Loucy (cell line): ENCODE measurements at regions not wholly inside any gene's neighbourhood (a gene's known extent, or its start where the extent isn't known, plus 50 kb on each side); places are given as distances from the start of the nearest gene placed in this dataset.
"Not testable (repeated sequence)": the region's sequence is repeated elsewhere in the genome, so short reads cannot be mapped to it uniquely, and the experiment has no call there.

Experiments used
- H2AFZ ChIP-seq: fragments of 200-600 bp; sonication (generic); 2 replicates; pipeline ENCODE4 v1.6.0; 2016; ENCODE audit warnings: antibody characterized with exemption, mild to moderate bottlenecking, low read length, moderate library complexity
- H3F3A ChIP-seq: fragments of 200-600 bp; 2 replicates; pipeline ENCODE4 v1.6.0; 2016; ENCODE audit warnings: antibody characterized with exemption, low read depth, mild to moderate bottlenecking
- H3K27me3 ChIP-seq: fragments of 200-600 bp; sonication (generic); 2 replicates; pipeline ENCODE4 v1.6.1; 2014; ENCODE audit warnings: low read length, mild to moderate bottlenecking; ENCODE audit not compliant: insufficient read depth, poor library complexity, severe bottlenecking
- H3K36me3 ChIP-seq: fragments of 200-600 bp; sonication (generic); 2 replicates; pipeline ENCODE4 v1.6.1; 2016; ENCODE audit warnings: low read length; ENCODE audit not compliant: insufficient read depth
- H3K4me1 ChIP-seq: fragments of 200-600 bp; sonication (generic); 2 replicates; pipeline ENCODE4 v1.5.1; 2014; ENCODE audit warnings: low read length, mild to moderate bottlenecking; ENCODE audit not compliant: insufficient read depth, poor library complexity, severe bottlenecking
- H3K4me2 ChIP-seq: fragments of 200-600 bp; sonication (generic); 2 replicates; pipeline ENCODE4 v1.6.0; 2014; ENCODE audit warnings: antibody characterized with exemption, low read length, low read depth, mild to moderate bottlenecking; ENCODE audit not compliant: poor library complexity, severe bottlenecking
- H3K4me3 ChIP-seq: fragments of 200-600 bp; sonication (generic); 2 replicates; pipeline ENCODE4 v1.5.1; 2014; ENCODE audit warnings: low read length, mild to moderate bottlenecking, mixed read lengths; ENCODE audit not compliant: poor library complexity, severe bottlenecking
- H3K79me2 ChIP-seq: fragments of 200-600 bp; sonication (generic); 2 replicates; pipeline ENCODE4 v1.6.1; 2014; ENCODE audit warnings: low read length; ENCODE audit not compliant: insufficient read depth
- H3K9ac ChIP-seq: fragments of 200-600 bp; sonication (generic); 2 replicates; pipeline ENCODE4 v1.6.0; 2014; ENCODE audit warnings: mild to moderate bottlenecking, low read depth, low read length, moderate library complexity; ENCODE audit not compliant: poor library complexity, severe bottlenecking
- H3K9me2 ChIP-seq: fragments of 200-600 bp; sonication (generic); replicated peaks from 2 replicates; pipeline ENCODE4 v1.6.1; 2016; ENCODE audit warnings: low read depth, low read length, mixed read lengths
- H3K9me3 ChIP-seq: fragments of 200-600 bp; sonication (generic); 2 replicates; pipeline ENCODE4 v1.6.1; 2014; ENCODE audit warnings: mild to moderate bottlenecking, antibody characterized with exemption, low read length, low read depth; ENCODE audit not compliant: insufficient read depth
- H4K20me1 ChIP-seq: fragments of 200-600 bp; sonication (generic); 2 replicates; pipeline ENCODE4 v1.6.0; 2014; ENCODE audit warnings: antibody characterized with exemption, low read length, mild to moderate bottlenecking; ENCODE audit not compliant: insufficient read depth, poor library complexity, severe bottlenecking
- EZH2phosphoT487 ChIP-seq: fragments of 200-600 bp; IDR thresholded peaks from 2 replicates; pipeline ENCODE4 v1.6.1; 2018; ENCODE audit warnings: antibody characterized with exemption, mild to moderate bottlenecking, moderate library complexity, borderline replicate concordance
- TF ChIP-seq, protein P1 (sequence below): fragments of 200-600 bp; sonication (generic); conservative IDR thresholded peaks from 2 replicates; pipeline ENCODE4 v1.5.1; 2014; ENCODE audit warnings: mild to moderate bottlenecking, antibody characterized with exemption, low read length

DNA sequence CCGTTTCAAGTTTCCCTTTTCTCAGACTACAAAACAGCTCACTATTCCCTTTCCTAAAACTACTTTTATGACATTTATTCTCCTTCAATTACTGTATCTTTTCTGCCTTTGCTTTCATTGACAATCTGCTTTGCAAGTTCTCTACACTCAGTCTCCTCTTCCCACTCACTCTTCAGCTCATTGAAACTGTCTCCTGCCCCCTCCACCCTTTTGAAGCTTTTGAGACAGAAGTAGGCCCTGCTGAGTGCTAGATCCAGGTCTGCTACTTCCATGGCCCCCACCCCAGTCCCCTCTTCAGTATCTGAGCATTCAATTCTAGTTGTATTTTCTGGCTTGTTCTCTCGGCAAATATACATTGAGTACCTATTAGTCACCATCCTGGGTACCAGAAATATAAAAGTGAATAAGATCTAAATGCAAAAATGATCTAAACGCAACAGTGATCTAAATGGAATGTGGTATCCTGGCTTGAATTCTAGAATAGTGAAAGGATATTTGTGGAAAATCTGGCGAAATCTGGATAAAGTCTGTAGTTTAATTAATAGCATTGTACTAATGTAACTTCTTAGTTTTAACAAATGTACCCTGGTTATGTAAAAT is 58.4 kb downstream of the OR2K2 start:
- Histone ChIP-seq H3K9me3 (no peaks in the 10 kb centered on the region; the same call in 1 of the 2 replicates), H3K4me3 (no peak overlapping the region), H3K4me2 (no peak overlapping the region), H3F3A (no peaks in the 10 kb centered on the region), H3K79me2 (no peaks in the 10 kb centered on the region), H3K9ac (no peak overlapping the region), H3K36me3 (no peaks in the 10 kb centered on the region), H3K9me2 (no peaks in the 10 kb centered on the region), H2AFZ (no peak overlapping the region), H3K27me3 (no peaks in the 10 kb centered on the region), H3K4me1 (no peaks in the 10 kb centered on the region), H4K20me1 (no peaks in the 10 kb centered on the region)
- TF ChIP-seq EZH2phosphoT487, result no peak
- TF ChIP-seq, protein P1, sequence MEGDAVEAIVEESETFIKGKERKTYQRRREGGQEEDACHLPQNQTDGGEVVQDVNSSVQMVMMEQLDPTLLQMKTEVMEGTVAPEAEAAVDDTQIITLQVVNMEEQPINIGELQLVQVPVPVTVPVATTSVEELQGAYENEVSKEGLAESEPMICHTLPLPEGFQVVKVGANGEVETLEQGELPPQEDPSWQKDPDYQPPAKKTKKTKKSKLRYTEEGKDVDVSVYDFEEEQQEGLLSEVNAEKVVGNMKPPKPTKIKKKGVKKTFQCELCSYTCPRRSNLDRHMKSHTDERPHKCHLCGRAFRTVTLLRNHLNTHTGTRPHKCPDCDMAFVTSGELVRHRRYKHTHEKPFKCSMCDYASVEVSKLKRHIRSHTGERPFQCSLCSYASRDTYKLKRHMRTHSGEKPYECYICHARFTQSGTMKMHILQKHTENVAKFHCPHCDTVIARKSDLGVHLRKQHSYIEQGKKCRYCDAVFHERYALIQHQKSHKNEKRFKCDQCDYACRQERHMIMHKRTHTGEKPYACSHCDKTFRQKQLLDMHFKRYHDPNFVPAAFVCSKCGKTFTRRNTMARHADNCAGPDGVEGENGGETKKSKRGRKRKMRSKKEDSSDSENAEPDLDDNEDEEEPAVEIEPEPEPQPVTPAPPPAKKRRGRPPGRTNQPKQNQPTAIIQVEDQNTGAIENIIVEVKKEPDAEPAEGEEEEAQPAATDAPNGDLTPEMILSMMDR, result no peak

- no peaks in the 10 kb centered on the region for H3K4me1 ChIP-seq
- H4K20me1 ChIP-seq, result no peaks in the 10 kb centered on the region
- TF ChIP-seq, protein P1, result no peak
- TF ChIP-seq EZH2phosphoT487, result no peak
- no peaks in the 10 kb centered on the region for H3K36me3 ChIP-seq
- no peaks in the 10 kb centered on the region for H3K27me3 ChIP-seq
- H3K9me2 ChIP-seq, result no peaks in the 10 kb centered on the region
- no peaks in the 10 kb centered on the region; the same call in 1 of the 2 replicates for H3K9me3 ChIP-seq
- no peak overlapping the region for H2AFZ ChIP-seq
- no peak overlapping the region for H3K9ac ChIP-seq
- H3K4me2 ChIP-seq, result no peak overlapping the region
- H3K79me2 ChIP-seq, result no peaks in the 10 kb centered on the region
- H3K4me3 ChIP-seq, result no peak overlapping the region
- no peaks in the 10 kb centered on the region for H3F3A ChIP-seq
Observed at GRCh38 chr9:111271047-111271446, 59.0 kb downstream of the OR2K2 start.

DNA sequence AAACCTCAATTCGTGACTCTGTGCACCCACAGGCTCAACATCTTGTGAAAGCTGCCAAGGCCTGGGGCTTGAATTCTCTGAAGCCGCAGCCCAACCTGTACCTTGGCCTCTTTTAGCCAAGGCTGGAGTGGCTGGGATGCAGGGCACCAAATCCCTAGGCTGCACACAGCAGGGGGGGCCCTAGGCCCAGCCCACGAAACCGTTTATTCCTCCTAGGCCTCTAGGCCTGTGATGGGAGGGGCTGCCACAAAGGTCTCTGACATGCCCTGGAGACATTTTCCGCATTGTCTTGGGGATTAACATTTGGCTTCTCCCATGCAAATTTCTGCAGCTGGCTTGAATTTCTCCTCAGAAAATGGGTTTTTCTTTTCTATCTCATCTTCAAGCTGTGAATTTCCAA is 64.0 kb downstream of the OR2K2 start:
- not testable (repeated sequence) for H3K9ac ChIP-seq, H3K9me3 ChIP-seq, H3K9me2 ChIP-seq, H3K4me1 ChIP-seq, H4K20me1 ChIP-seq, H3K36me3 ChIP-seq, H3K4me2 ChIP-seq, H3K27me3 ChIP-seq, H2AFZ ChIP-seq, H3K79me2 ChIP-seq, H3K4me3 ChIP-seq, H3F3A ChIP-seq

DNA sequence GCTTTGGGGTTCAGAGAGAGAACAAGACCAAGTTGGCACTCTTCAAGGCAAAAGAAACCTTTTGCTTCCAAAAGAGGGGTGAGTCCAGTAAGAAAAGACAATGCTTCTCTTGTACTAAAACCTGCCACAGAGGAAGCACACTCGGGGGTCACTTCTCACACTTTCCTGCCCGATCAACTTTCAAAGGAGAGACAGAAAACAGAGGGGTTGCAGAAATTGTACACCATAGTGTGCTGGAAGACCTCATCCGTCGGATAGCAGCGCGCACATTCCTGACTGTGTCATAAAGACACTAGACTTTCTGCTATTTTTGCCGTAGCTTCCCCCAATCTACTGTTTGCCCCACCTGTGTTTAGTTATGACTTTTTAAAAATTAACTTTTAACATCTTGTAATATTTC is 66.9 kb downstream of the OR2K2 start:
- Histone ChIP-seq H3K4me3 (no peak overlapping the region), H2AFZ (no peak overlapping the region), H3K27me3 (no peaks in the 10 kb centered on the region), H3K9ac (no peak overlapping the region), H3K4me1 (no peaks in the 10 kb centered on the region), H4K20me1 (no peaks in the 10 kb centered on the region), H3K9me3 (no peaks in the 10 kb centered on the region), H3F3A (no peaks in the 10 kb centered on the region), H3K4me2 (no peak overlapping the region), H3K79me2 (no peaks in the 10 kb centered on the region), H3K9me2 (no peaks in the 10 kb centered on the region), H3K36me3 (no peaks in the 10 kb centered on the region)
- no peak for TF ChIP-seq EZH2phosphoT487
- TF ChIP-seq, protein P1, result no peak
